Retinal pigment epithelial cell (primary cell): ENCODE measurements at regions not wholly inside any gene's neighbourhood (a gene's known extent, or its start where the extent isn't known, plus 50 kb on each side); places are given as distances from the start of the nearest gene placed in this dataset.

ENCODE experiments used
- DNase-seq: peaks from one replicate; pipeline ENCODE4 v3.0.0-alpha.2; 2010; ENCODE audit warnings: low read depth
- H3K4me3 ChIP-seq: 2 replicates; pipeline ENCODE4 v1.5.1; 2011; ENCODE audit warnings: mild to moderate bottlenecking, low read length, control low read depth, moderate library complexity
- CTCF ChIP-seq: conservative IDR thresholded peaks from 2 replicates; pipeline ENCODE4 v1.5.1; 2011; ENCODE audit warnings: low read depth, low read length, control low read depth, inconsistent platforms

DNA sequence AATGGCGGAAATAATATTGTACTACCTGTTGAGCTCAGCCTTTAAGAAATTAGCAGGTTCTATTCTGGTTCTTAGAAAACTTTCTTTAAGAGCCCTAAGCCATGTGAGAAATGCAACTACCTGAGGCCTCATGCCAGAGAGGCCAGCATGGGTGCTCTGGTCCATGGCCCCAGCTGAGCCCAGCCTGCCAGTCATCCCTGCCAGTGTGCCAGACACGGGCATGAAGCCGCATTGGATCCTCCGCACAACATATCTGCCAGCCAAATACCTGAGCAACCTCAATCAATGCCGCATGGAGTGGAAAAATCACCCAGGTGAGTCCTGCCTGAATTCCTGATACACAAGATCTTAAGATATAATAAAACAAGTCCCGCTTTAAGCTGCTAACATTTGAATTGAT, 91.8 kb downstream of the C21orf91 start:
- no peak for TF ChIP-seq CTCF
- H3K4me3 ChIP-seq: no peak overlapping the region
- DNase-seq: no peak

DNA sequence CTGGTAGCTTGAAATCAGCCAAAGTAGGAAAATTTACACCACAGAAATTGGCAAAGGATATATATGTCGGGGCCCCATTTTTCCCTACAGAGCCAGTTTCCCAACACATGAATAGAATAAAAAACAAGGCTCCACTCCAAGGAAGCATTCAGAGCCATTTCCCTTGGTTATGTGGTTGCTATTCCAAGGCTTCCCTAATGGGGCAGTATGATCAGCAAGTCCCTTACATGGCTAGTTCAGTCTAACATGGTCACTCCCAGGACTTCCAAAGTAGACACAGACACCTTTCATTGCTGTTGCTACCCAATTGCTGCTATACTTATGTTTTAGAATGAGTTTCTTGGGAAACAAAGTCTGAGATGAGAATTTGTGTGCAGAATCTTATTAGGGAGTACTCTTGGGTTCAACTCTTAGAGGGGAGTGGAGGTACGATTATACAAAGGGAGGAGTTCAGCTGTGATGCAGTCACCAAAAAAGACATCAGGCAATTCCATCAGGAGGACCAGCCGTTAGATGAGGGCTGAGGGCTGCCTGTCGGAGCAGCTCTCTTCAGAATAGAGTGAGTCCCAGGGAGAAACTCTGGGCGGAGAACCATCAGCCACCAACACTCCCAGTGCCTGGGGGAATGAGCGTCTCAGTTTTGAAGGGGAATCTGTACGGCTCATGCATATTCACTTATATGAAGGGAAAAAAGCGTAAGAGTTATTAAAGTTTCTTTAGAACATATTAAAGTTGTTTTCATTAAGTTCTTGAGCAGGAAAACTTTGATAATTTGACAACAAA, 92.9 kb downstream of the C21orf91 start:
- DNase-seq: no peak
- no peak overlapping the region for H3K4me3 ChIP-seq
- TF ChIP-seq CTCF: peak; percentile 26

DNA sequence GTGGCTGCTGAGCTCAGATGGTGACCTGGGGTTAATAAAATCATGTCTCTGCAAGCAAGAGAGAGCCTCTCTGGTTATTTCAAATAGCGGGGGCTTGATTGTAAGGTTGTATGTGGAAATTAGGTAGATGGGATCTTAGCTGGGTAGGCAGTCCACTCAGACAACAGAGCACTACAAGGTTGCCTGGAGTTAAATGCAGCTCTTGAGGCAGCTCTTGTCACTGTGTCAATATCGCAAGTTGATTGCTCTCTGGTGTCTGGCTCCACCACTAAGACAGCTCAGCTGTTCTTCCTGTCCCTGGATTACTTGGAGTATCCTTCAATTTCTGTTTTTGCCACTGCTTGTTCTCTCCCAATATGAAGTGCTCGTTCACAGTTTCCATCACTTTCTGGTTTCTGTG, 93.8 kb downstream of the C21orf91 start:
- no peak for DNase-seq
- H3K4me3 ChIP-seq: no peak overlapping the region
- no peak for TF ChIP-seq CTCF

GRCh38 chr21:17712887-17713286, 100.2 kb upstream of the BTG3 start:
- no peak for TF ChIP-seq CTCF
- no peak for DNase-seq
- H3K4me3 ChIP-seq: no peak overlapping the region

DNA sequence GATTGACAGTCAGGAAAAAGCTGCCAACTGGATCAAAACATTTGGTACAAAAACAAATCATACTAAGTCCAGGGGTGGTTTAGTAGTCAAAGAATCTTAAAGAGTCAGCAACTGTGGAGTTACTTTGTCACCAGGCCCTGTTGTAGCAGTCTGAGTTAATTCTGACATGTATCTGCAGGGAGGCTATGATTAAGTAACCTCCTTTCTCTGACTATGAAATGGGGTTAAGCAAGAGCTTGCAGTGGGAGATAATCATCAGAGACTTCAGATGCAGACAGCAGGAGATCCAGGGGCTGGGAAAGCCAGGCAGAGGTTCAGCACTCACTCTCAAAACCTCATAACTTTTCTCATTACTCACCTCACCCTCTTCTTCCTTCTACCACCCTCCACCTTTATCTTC, 99.2 kb upstream of the BTG3 start:
- DNase-seq: no peak
- TF ChIP-seq CTCF: no peak

GRCh38 chr21:17709266-17709611, 96.5 kb upstream of the BTG3 start:
- TF ChIP-seq CTCF: no peak
- no peak overlapping the region for H3K4me3 ChIP-seq
- DNase-seq: no peak

More for the DNA sequence above, 99.2 kb upstream of the BTG3 start:
- H3K4me3 ChIP-seq: no peak overlapping the region

DNA sequence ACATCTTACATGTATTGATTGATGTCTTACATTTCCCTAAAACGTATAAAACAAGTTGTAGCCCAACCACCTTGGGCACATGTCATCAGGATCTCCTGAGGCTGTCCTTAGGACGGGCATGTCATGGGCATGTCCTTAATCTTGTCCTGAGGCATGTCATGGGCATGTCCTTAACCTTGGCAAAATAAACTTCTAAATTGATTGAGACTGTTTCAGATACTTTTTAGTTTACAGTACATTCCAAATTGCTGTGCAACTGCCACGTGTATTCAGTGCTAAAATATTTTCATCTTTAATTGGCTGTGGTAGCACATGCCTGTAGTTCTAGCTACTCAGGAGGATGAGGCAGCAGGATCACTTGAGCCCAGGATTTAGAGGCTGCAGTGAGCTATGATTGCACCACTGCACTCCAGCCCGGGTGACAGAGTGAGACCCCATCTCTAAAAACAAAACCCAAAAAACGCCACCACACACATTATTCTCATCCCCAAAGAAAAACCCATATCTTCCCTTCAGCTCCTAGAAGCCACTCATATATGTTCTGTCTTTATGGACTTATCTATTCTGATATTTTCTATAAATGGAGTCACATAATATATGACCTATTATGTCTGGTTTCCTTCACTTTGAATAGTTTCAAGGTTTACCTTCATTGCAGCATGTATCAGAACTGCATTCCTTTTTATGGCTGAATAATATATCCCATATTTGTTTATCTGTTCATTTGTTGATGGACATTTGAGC, 96.0 kb upstream of the BTG3 start:
- H3K4me3 ChIP-seq: no peak overlapping the region
- DNase-seq: no peak
- TF ChIP-seq CTCF: no peak
